A204.1 (cell line): ENCODE measurements at regions not wholly inside any gene's neighbourhood (a gene's known extent, or its start where the extent isn't known, plus 50 kb on each side); places are given as distances from the start of the nearest gene placed in this dataset.

Source experiments
- FAIRE-seq: peaks from 2 replicates; lab custom pipeline; 2012; peaks lifted over from hg19 to GRCh38; lab: Jason Lieb, UNC

DNA sequence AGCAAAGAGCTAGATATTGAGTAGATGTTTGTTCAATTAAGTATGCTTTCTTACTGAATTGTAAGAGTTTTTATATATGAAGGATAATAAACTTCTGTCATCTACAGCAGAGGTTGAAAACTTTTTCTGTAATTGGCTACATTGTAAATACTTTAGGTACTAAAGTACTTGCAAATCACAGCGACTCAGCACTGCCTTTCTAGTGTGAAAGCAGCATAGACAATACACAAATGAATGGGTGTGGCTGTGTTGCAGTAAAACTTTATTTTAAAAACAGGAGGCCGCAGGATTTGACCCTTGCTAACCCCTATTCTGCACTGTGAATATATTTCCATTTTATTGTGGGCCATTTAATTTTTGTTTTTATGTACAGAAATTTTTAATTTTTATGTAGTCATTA is 104.3 kb upstream of the TMC3 start:
- no peak for FAIRE-seq

- no peak for FAIRE-seq
These were observed 101.9 kb upstream of the TMC3 start for GRCh38 chr15:81475926-81476325.

DNA sequence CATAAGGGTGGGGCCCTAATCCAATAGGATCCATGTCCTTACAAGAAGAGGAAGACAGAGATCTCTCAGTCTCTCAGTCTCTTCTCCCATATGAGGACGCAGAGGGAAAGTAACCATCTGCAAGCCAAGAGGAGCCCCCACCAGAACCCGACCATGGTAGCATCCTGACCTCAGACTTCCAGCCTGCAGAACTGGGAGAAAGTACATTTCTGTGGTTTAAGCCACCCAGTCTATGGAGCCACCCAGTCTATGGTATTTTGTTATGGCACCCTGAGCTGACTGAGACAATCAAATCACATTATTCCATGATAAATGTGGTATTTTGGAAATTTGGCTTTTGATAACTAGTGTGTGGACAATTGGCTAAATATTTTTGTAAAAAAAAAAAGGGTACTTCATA is 101.5 kb upstream of the TMC3 start:
- no peak for FAIRE-seq

- no peak for FAIRE-seq
These were observed 99.9 kb upstream of the TMC3 start for GRCh38 chr15:81473946-81474345.

DNA sequence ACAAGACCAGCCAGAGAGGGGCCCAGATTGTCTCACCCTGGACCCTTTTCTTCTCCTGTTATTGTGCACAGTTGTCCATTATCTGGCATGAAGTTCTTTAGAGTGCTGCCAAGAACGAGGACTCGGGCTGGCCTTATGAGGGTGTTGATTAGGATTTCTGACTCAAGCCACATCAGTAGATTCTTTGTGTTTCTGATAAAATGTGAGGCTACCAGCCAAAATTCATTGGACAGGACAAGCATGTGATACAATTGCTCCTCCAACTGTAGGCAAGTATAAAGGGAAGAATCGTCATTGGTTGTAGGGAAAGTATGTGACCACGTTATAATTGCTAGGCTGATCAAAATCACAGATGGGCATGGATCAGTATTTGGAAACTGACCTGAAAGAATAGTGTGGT is 99.2 kb upstream of the TMC3 start:
- no peak for FAIRE-seq

GRCh38 chr15:81471151-81471550 is 97.1 kb upstream of the TMC3 start:
- no peak for FAIRE-seq

DNA sequence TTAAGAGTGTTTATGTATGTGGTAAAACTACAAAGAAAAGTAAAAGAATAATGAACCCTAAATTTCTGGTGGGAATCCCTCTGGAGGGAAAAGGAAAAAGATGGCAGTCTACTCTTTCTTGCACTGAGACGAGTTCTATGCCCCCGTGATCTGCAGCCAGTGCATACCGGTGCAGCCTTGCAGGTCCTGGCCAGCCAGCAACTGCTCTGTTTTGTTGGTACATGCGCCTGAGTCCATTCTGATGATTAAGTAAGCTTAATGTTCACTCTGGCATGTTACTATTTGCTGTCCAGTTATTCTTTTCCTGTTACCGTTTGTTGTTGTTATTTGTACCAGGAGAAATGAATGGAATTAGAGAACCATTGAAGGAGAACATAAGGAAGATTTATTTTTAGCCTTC is 95.1 kb upstream of the TMC3 start:
- FAIRE-seq, result no peak

GRCh38 chr15:81466741-81467140 is 92.7 kb upstream of the TMC3 start:
- FAIRE-seq, result no peak

DNA sequence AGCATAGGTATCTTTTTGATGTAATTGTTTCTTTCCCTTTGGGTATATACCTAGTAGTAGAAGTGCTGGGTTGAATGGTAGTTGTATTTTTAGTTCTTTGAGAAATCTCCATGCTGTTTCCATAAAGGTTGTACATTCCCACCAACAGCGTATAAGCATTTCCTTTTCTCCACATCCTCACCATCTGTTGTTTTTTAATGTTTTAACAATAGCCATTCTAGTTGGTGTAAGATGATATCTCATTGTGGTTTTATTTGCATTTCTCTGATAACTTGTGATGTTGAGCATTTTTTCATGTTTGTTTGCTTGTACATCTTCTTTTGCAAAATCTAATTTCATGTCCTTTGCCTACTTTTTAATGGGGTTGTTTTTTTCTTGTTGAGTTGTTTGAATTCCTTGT is 80.0 kb upstream of the TMC3 start:
- no peak for FAIRE-seq

GRCh38 chr15:81450721-81451120 is 76.7 kb upstream of the TMC3 start:
- FAIRE-seq, result no peak

DNA sequence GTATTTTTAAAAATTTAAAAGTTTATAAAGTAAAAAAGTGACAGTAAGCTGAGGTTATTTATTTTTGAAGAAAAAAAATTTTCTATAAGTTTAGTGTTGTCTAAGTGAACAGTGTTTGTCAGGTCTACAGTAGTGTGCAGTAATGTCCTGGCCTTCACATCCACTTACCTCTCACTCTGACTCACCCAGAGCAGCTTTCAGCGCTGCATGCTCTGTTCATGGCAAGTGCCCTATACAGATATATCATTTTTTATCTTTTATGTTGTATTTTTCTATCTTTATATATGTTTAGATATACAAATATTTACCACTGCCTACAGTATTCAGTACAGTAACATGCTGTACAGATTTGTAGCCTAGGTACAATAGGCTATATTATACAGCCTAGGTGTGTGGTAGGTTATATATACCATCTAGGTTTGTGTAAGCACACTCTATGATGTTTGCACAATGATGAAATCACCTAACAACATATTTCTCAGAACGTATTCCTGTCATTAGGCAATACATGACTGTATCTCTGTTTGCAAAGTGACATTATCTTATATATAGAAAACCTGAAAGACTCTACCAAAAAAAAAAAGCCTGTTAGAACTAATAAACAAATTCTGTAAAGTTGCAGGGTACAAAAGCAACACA is 75.9 kb upstream of the TMC3 start:
- FAIRE-seq, result no peak

GRCh38 chr15:81443040-81443820 is 69.2 kb upstream of the TMC3 start:
- FAIRE-seq, result no peak

DNA sequence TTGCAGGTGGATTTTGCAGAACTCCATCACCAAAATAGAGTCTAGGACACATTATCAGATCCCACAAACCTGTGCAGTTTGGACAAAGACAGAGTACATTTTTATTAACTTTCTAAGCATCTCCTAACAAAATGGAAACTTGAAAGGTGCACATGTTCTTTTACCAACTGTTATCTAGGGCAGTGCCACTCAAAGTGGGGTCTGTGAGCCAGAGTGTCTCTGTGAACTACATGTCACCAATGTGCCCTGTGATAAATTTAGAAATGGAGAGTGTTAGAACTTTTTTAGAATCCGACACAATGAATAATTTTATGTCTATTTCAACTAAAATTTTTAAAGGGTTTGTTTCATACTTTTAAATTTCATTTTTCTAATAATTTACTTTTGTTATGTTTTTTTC is 68.4 kb upstream of the TMC3 start:
- no peak for FAIRE-seq

- no peak for FAIRE-seq
These were observed 60.8 kb upstream of the TMC3 start for GRCh38 chr15:81434851-81435250.

- FAIRE-seq, result no peak
These were observed 59.4 kb upstream of the TMC3 start for GRCh38 chr15:81433462-81433861.

- no peak for FAIRE-seq
These were observed 58.2 kb upstream of the TMC3 start for GRCh38 chr15:81432179-81432578.

DNA sequence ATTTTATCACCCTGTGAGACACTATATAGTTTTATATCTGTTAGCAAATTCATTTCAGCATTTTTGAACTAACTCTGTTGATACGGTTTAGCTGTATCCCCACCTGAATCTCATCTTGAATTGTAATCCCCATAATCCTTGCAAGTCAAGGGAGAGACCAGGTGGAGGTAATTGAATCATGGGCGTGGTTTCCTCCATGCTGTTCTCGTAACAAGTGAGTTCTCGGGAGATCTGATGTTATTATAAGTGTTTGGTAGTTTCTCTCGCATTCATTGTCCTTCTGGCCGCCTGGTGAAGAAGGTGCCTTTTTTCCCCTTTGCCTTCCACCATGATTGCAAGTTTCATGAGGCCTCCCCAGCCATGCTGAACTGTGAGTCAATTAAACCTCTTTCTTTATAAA is 53.2 kb upstream of the TMC3 start:
- no peak for FAIRE-seq

DNA sequence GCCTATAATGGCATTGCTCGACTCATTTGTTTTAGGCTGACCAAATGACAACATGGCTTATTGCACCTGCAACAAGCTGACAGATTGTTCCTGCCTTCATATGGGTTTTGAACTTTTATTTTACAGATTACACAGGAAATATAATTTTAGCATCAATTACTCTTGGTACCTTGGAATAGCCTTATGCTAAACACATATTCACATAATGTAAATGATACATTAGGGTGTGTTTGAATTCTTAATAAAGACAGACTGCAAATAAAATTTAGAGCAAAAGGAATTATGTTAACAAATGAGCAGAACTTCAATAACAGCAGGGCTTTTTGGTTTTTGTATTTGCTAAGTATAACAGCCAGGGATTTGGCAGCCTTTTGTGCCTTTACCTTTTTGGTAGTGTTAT is 51.9 kb upstream of the TMC3 start:
- FAIRE-seq, result no peak
